ENCODE measurements at regions not wholly inside any gene's neighbourhood (a gene's known extent, or its start where the extent isn't known, plus 50 kb on each side); places are given as distances from the start of the nearest gene placed in this dataset.

GRCh38 chr12:74426091-74426490, 111.5 kb upstream of the ATXN7L3B start:
- Histone ChIP-seq H3K4me2 (ENCODE audit: low read depth, low read length, poor library complexity, severe bottlenecking) (no peak overlapping the region), H3K4me3 (ENCODE audit: low read length, poor library complexity, severe bottlenecking) (no peak overlapping the region), H3K9me2 (replicated peaks; ENCODE audit: low read depth, low read length) (no peaks in the 10 kb centered on the region)

GRCh38 chr12:74429535-74429934, 108.1 kb upstream of the ATXN7L3B start:
- Histone ChIP-seq H3K27me3 (ENCODE audit: insufficient read depth, low read length, poor library complexity, severe bottlenecking) (no peaks in the 10 kb centered on the region), H3K79me2 (ENCODE audit: insufficient read depth, low read length) (no peaks in the 10 kb centered on the region), H3F3A (ENCODE audit: low read depth) (no peaks in the 10 kb centered on the region), H3K9me2 (replicated peaks; ENCODE audit: low read depth, low read length) (no peaks in the 10 kb centered on the region), H3K4me1 (ENCODE audit: insufficient read depth, low read length, poor library complexity, severe bottlenecking) (no peaks in the 10 kb centered on the region), H4K20me1 (ENCODE audit: insufficient read depth, low read length, poor library complexity, severe bottlenecking) (no peaks in the 10 kb centered on the region), H3K4me3 (ENCODE audit: low read length, poor library complexity, severe bottlenecking) (no peak overlapping the region), H3K9me3 (ENCODE audit: insufficient read depth, low read depth, low read length) (no peaks in the 10 kb centered on the region), H2AFZ (ENCODE audit: low read length) (no peak overlapping the region), H3K4me2 (ENCODE audit: low read depth, low read length, poor library complexity, severe bottlenecking) (no peak overlapping the region), H3K9ac (ENCODE audit: low read depth, low read length, poor library complexity, severe bottlenecking) (no peak overlapping the region), H3K36me3 (ENCODE audit: insufficient read depth, low read length) (no peaks in the 10 kb centered on the region)
- TF ChIP-seq, protein P1, sequence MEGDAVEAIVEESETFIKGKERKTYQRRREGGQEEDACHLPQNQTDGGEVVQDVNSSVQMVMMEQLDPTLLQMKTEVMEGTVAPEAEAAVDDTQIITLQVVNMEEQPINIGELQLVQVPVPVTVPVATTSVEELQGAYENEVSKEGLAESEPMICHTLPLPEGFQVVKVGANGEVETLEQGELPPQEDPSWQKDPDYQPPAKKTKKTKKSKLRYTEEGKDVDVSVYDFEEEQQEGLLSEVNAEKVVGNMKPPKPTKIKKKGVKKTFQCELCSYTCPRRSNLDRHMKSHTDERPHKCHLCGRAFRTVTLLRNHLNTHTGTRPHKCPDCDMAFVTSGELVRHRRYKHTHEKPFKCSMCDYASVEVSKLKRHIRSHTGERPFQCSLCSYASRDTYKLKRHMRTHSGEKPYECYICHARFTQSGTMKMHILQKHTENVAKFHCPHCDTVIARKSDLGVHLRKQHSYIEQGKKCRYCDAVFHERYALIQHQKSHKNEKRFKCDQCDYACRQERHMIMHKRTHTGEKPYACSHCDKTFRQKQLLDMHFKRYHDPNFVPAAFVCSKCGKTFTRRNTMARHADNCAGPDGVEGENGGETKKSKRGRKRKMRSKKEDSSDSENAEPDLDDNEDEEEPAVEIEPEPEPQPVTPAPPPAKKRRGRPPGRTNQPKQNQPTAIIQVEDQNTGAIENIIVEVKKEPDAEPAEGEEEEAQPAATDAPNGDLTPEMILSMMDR (conservative IDR thresholded peaks at IDR 0.05; ENCODE audit: low read length), result no peak
- TF ChIP-seq EZH2phosphoT487 (IDR thresholded peaks at IDR 0.05; ENCODE audit: borderline replicate concordance), result no peak

More at GRCh38 chr12:74426091-74426490, 111.5 kb upstream of the ATXN7L3B start:
- Histone ChIP-seq H3K36me3 (ENCODE audit: insufficient read depth, low read length) (no peaks in the 10 kb centered on the region), H3K9ac (ENCODE audit: low read depth, low read length, poor library complexity, severe bottlenecking) (no peak overlapping the region), H2AFZ (ENCODE audit: low read length) (no peak overlapping the region), H3F3A (ENCODE audit: low read depth) (no peaks in the 10 kb centered on the region), H3K4me1 (ENCODE audit: insufficient read depth, low read length, poor library complexity, severe bottlenecking) (no peaks in the 10 kb centered on the region), H3K27me3 (ENCODE audit: insufficient read depth, low read length, poor library complexity, severe bottlenecking) (no peaks in the 10 kb centered on the region), H3K79me2 (ENCODE audit: insufficient read depth, low read length) (no peaks in the 10 kb centered on the region), H3K9me3 (ENCODE audit: insufficient read depth, low read depth, low read length) (no peaks in the 10 kb centered on the region), H4K20me1 (ENCODE audit: insufficient read depth, low read length, poor library complexity, severe bottlenecking) (no peaks in the 10 kb centered on the region)
- TF ChIP-seq EZH2phosphoT487 (IDR thresholded peaks at IDR 0.05; ENCODE audit: borderline replicate concordance), result no peak
- TF ChIP-seq, protein P1 (conservative IDR thresholded peaks at IDR 0.05; ENCODE audit: low read length), result no peak

DNA sequence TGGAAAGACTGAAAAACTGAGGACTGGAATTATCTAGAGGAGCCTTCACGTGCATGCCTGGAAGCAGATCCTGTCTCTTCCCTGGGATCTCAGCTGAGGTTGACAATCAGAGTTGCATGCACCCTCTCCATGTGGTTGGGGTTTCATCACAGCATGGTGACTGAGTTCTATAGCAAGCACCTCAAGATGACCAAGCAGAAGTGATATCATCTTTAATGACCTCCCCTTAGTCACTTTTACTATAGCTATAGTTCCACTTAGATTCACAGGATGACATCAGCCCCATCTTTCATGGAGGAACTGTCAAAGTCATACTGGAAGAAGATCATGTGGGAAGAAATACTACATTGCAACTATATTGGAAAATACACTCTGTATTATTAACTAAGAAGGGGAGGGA, 105.8 kb upstream of the ATXN7L3B start:
- Histone ChIP-seq H3K79me2 (ENCODE audit: insufficient read depth, low read length) (no peaks in the 10 kb centered on the region), H3K4me2 (ENCODE audit: low read depth, low read length, poor library complexity, severe bottlenecking) (no peak overlapping the region), H3K4me1 (ENCODE audit: insufficient read depth, low read length, poor library complexity, severe bottlenecking) (no peaks in the 10 kb centered on the region), H3K9me3 (ENCODE audit: insufficient read depth, low read depth, low read length) (no peaks in the 10 kb centered on the region), H3K27me3 (ENCODE audit: insufficient read depth, low read length, poor library complexity, severe bottlenecking) (no peaks in the 10 kb centered on the region), H4K20me1 (ENCODE audit: insufficient read depth, low read length, poor library complexity, severe bottlenecking) (no peaks in the 10 kb centered on the region), H3K4me3 (ENCODE audit: low read length, poor library complexity, severe bottlenecking) (no peak overlapping the region), H3F3A (ENCODE audit: low read depth) (no peaks in the 10 kb centered on the region), H3K9ac (ENCODE audit: low read depth, low read length, poor library complexity, severe bottlenecking) (no peak overlapping the region), H2AFZ (ENCODE audit: low read length) (no peak overlapping the region), H3K36me3 (ENCODE audit: insufficient read depth, low read length) (no peaks in the 10 kb centered on the region), H3K9me2 (replicated peaks; ENCODE audit: low read depth, low read length) (no peaks in the 10 kb centered on the region)
- TF ChIP-seq, protein P1 (conservative IDR thresholded peaks at IDR 0.05; ENCODE audit: low read length), result no peak
- no peak for TF ChIP-seq EZH2phosphoT487 (IDR thresholded peaks at IDR 0.05; ENCODE audit: borderline replicate concordance)

Measured in Loucy (cell line).